Esophagus squamous epithelium (tissue), 4 donors: ENCODE measurements at regions not wholly inside any gene's neighbourhood (a gene's known extent, or its start where the extent isn't known, plus 50 kb on each side); places are given as distances from the start of the nearest gene placed in this dataset.

Source experiments
- CTCF ChIP-seq, 6 experiments: fragments of 450-650 bp in 4 of 6; fragments of 200-600 bp in 2 of 6; sonication (generic) in 2 of 6; IDR thresholded peaks; one replicate each; pipeline ENCODE4 v1.5.1; 2016 to 2019; ENCODE audit warnings: antibody characterized with exemption in 6 of 6, mild to moderate bottlenecking in 4 of 6, moderate library complexity in 4 of 6
- POLR2A ChIP-seq, 4 donors: fragments of 450-650 bp; IDR thresholded peaks; one replicate each; pipeline ENCODE4 v1.6.1; 2017; ENCODE audit warnings: antibody characterized with exemption in 4 of 4, mild to moderate bottlenecking in 4 of 4, moderate library complexity in 3 of 4

- TF ChIP-seq POLR2A (IDR thresholded peaks at IDR 0.05), result no peak
- TF ChIP-seq CTCF (IDR thresholded peaks at IDR 0.05), result no peak
These were observed 166.5 kb downstream of the CPEB2 start for GRCh38 chr4:15168759-15169158.
